GM12878 (cell line): ENCODE measurements at regions not wholly inside any gene's neighbourhood (a gene's known extent, or its start where the extent isn't known, plus 50 kb on each side); places are given as distances from the start of the nearest gene placed in this dataset.

Experiments
- ATF3 ChIP-seq: IDR thresholded peaks from 2 replicates; pipeline ENCODE4 v1.6.1; 2011; ENCODE audit warnings: low read depth, mild to moderate bottlenecking, low read length, moderate library complexity, borderline replicate concordance; ENCODE audit errors: extremely low read depth
- CTCF ChIP-seq, 3 experiments: IDR thresholded peaks in 2 of 3; conservative IDR thresholded peaks in 1 of 3; 2 replicates each; pipeline ENCODE4 v1.5.1; 2011; ENCODE audit warnings: low read depth in 3 of 3, low read length in 3 of 3, mild to moderate bottlenecking in 3 of 3, control low read depth in 2 of 3, moderate library complexity in 2 of 3, inconsistent platforms in 1 of 3, mixed read lengths in 1 of 3; ENCODE audit not compliant: control insufficient read depth in 2 of 3, insufficient read depth in 1 of 3; ENCODE audit errors: extremely low read depth in 1 of 3
- FOS ChIP-seq: IDR thresholded peaks from 3 replicates; pipeline ENCODE4 v1.6.1; 2011; ENCODE audit warnings: borderline replicate concordance; ENCODE audit not compliant: insufficient read length; ENCODE audit errors: extremely low read depth
- FOXK2 ChIP-seq: fragments of 450-650 bp; IDR thresholded peaks from 2 replicates; pipeline ENCODE4 v1.6.1; 2017; ENCODE audit warnings: mild to moderate bottlenecking, moderate library complexity
- HDGF ChIP-seq: fragments of 450-650 bp; IDR thresholded peaks from 2 replicates; pipeline ENCODE4 v1.6.1; 2016; ENCODE audit warnings: antibody characterized with exemption
- LARP7 ChIP-seq: fragments of 450-650 bp; IDR thresholded peaks from 2 replicates; pipeline ENCODE4 v1.6.1; 2017; ENCODE audit warnings: mild to moderate bottlenecking
- MXI1 ChIP-seq: fragments of 150-350 bp; IDR thresholded peaks from 2 replicates; pipeline ENCODE4 v1.6.1; 2011; ENCODE audit warnings: low read depth, mild to moderate bottlenecking, inconsistent platforms, low read length, improper control_type of control experiment
- MYC ChIP-seq: IDR thresholded peaks from 2 replicates; pipeline ENCODE4 v1.6.1; 2011; ENCODE audit warnings: mild to moderate bottlenecking, low read length, moderate library complexity, inconsistent platforms; ENCODE audit not compliant: insufficient read depth, insufficient replicate concordance, insufficient read length, severe bottlenecking
- NFIC ChIP-seq: IDR thresholded peaks from 2 replicates; pipeline ENCODE4 v1.6.1; 2012; ENCODE audit warnings: low read depth, mild to moderate bottlenecking, inconsistent platforms, low read length, moderate library complexity
- NRF1 ChIP-seq: conservative IDR thresholded peaks from 2 replicates; pipeline ENCODE4 v1.6.1; 2011; ENCODE audit warnings: mild to moderate bottlenecking, low read depth, low read length, improper control_type of control experiment
- POLR2AphosphoS5 ChIP-seq: IDR thresholded peaks from 2 replicates; pipeline ENCODE4 v1.6.1; 2011; ENCODE audit warnings: mild to moderate bottlenecking, low read length, inconsistent platforms
- RAD21 ChIP-seq: IDR thresholded peaks from 2 replicates; pipeline ENCODE4 v1.6.1; 2011; ENCODE audit warnings: mild to moderate bottlenecking, low read depth, low read length, moderate library complexity; ENCODE audit not compliant: insufficient read depth
- TF ChIP-seq, protein P1 (sequence below): IDR thresholded peaks from 2 replicates; pipeline ENCODE4 v1.6.1; 2011; ENCODE audit warnings: borderline replicate concordance, low read depth, mild to moderate bottlenecking, moderate library complexity, mixed read lengths, low read length; ENCODE audit not compliant: insufficient read depth; ENCODE audit errors: extremely low read length

- TF ChIP-seq FOS (no peak), FOXK2 (no peak), ATF3 (no peak), POLR2AphosphoS5 (no peak), NRF1 (no peak), LARP7 (no peak), RAD21 (no peak), NFIC (no peak), CTCF (IDR thresholded peaks at IDR 0.05 in 2 of 3, conservative IDR thresholded peaks at IDR 0.05 in 1 of 3; ENCODE audit: control insufficient read depth in 2 of 3, extremely low read depth in 1 of 3, insufficient read depth in 1 of 3, low read depth in 3 of 3, low read length in 3 of 3) (no peak), MYC (no peak), HDGF (no peak), MXI1 (no peak)
- TF ChIP-seq, protein P1, sequence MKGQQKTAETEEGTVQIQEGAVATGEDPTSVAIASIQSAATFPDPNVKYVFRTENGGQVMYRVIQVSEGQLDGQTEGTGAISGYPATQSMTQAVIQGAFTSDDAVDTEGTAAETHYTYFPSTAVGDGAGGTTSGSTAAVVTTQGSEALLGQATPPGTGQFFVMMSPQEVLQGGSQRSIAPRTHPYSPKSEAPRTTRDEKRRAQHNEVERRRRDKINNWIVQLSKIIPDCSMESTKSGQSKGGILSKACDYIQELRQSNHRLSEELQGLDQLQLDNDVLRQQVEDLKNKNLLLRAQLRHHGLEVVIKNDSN: no peak
These were observed 772.0 kb upstream of the NRSN1 start for GRCh38 chr6:23354004-23354403.
